ENCODE measurements at regions not wholly inside any gene's neighbourhood (a gene's known extent, or its start where the extent isn't known, plus 50 kb on each side); places are given as distances from the start of the nearest gene placed in this dataset.

- H3K27ac ChIP-seq (ENCODE audit: low read depth in 1 of 2, low read length in 2 of 2): no peak overlapping the region
- H3K27me3 ChIP-seq (ENCODE audit: control insufficient read depth in 1 of 2, insufficient read depth in 2 of 2, low read length in 1 of 2): no peaks in the 10 kb centered on the region
- WGBS, 2 donors: 86 to 88% methylated on average over 5 of the region's 5 CpGs
Measured at GRCh38 chr2:21966139-21966538, 842.4 kb downstream of the TDRD15 start.

GRCh38 chr2:21970971-21971370 is 847.2 kb downstream of the TDRD15 start:
- Histone ChIP-seq H3K4me3 (ENCODE audit: low read length in 2 of 2) (no peak overlapping the region), H3K36me3 (ENCODE audit: control insufficient read depth in 1 of 2, insufficient read depth in 2 of 2, low read length in 1 of 2) (no peaks in the 10 kb centered on the region), H3K27me3 (ENCODE audit: control insufficient read depth in 1 of 2, insufficient read depth in 2 of 2, low read length in 1 of 2) (no peaks in the 10 kb centered on the region), H3K27ac (ENCODE audit: low read depth in 1 of 2, low read length in 2 of 2) (no peak overlapping the region), H3K9me3 (ENCODE audit: control insufficient read depth, low read length) (no peaks in the 10 kb centered on the region), H3K4me1 (ENCODE audit: control insufficient read depth in 1 of 2, insufficient read depth in 2 of 2, low read length in 2 of 2) (no peaks in the 10 kb centered on the region)
- ATAC-seq (ENCODE audit: low FRiP score) (no peak), DNase-seq (no peak)
- WGBS, 2 donors: 83 to 84% methylated on average over 2 of the region's 2 CpGs
- intact Hi-C loops (cut with DNase I): no loop called here

More at GRCh38 chr2:21966139-21966538, 842.4 kb downstream of the TDRD15 start:
- ATAC-seq (ENCODE audit: low FRiP score) (no peak), DNase-seq (no peak)
- no peaks in the 10 kb centered on the region for H3K36me3 ChIP-seq (ENCODE audit: control insufficient read depth in 1 of 2, insufficient read depth in 2 of 2, low read length in 1 of 2)
- no peaks in the 10 kb centered on the region for H3K9me3 ChIP-seq (ENCODE audit: control insufficient read depth, low read length)
- no peak overlapping the region for H3K4me3 ChIP-seq (ENCODE audit: low read length in 2 of 2)
- H3K4me1 ChIP-seq (ENCODE audit: control insufficient read depth in 1 of 2, insufficient read depth in 2 of 2, low read length in 2 of 2): no peaks in the 10 kb centered on the region
- intact Hi-C loops (cut with DNase I): no loop called here

GRCh38 chr2:21972586-21972985 is 848.8 kb downstream of the TDRD15 start:
- intact Hi-C loops (cut with DNase I): no loop called here
- no peak for ATAC-seq (ENCODE audit: low FRiP score)
- no peak for DNase-seq
- Histone ChIP-seq H3K4me1 (ENCODE audit: control insufficient read depth in 1 of 2, insufficient read depth in 2 of 2, low read length in 2 of 2) (no peaks in the 10 kb centered on the region), H3K4me3 (ENCODE audit: low read length in 2 of 2) (no peak overlapping the region), H3K9me3 (ENCODE audit: control insufficient read depth, low read length) (no peaks in the 10 kb centered on the region), H3K27me3 (ENCODE audit: control insufficient read depth in 1 of 2, insufficient read depth in 2 of 2, low read length in 1 of 2) (no peaks in the 10 kb centered on the region), H3K36me3 (ENCODE audit: control insufficient read depth in 1 of 2, insufficient read depth in 2 of 2, low read length in 1 of 2) (no peaks in the 10 kb centered on the region), H3K27ac (ENCODE audit: low read depth in 1 of 2, low read length in 2 of 2) (no peak overlapping the region)
- 64 to 66% methylated on average over 4 of the region's 4 CpGs for WGBS, 2 donors

- ATAC-seq (ENCODE audit: low FRiP score) (no peak), DNase-seq (no peak)
- intact Hi-C loops (cut with DNase I): no loop called here
- H3K4me3 ChIP-seq (ENCODE audit: low read length in 2 of 2): no peak overlapping the region
- H3K4me1 ChIP-seq (ENCODE audit: control insufficient read depth in 1 of 2, insufficient read depth in 2 of 2, low read length in 2 of 2): no peaks in the 10 kb centered on the region
- H3K27ac ChIP-seq (ENCODE audit: low read depth in 1 of 2, low read length in 2 of 2): no peak overlapping the region
- no peaks in the 10 kb centered on the region for H3K27me3 ChIP-seq (ENCODE audit: control insufficient read depth in 1 of 2, insufficient read depth in 2 of 2, low read length in 1 of 2)
- WGBS, 2 donors: 93 to 100% methylated on average over 1 of the region's 1 CpG
- H3K36me3 ChIP-seq (ENCODE audit: control insufficient read depth in 1 of 2, insufficient read depth in 2 of 2, low read length in 1 of 2): peaks cover 4% of the 10 kb centered on the region in 2 donors
- no peaks in the 10 kb centered on the region for H3K9me3 ChIP-seq (ENCODE audit: control insufficient read depth, low read length)
Measured at GRCh38 chr2:21981127-21981526, 857.4 kb downstream of the TDRD15 start.

- no peak for ATAC-seq (ENCODE audit: low FRiP score)
- intact Hi-C loops (cut with DNase I): no loop called here
- Histone ChIP-seq H3K4me1 (ENCODE audit: control insufficient read depth in 1 of 2, insufficient read depth in 2 of 2, low read length in 2 of 2) (no peaks in the 10 kb centered on the region), H3K27ac (ENCODE audit: low read depth in 1 of 2, low read length in 2 of 2) (no peak overlapping the region), H3K36me3 (ENCODE audit: control insufficient read depth in 1 of 2, insufficient read depth in 2 of 2, low read length in 1 of 2) (no peaks in the 10 kb centered on the region), H3K4me3 (ENCODE audit: low read length in 2 of 2) (no peak overlapping the region), H3K9me3 (ENCODE audit: control insufficient read depth, low read length) (peaks cover 3% of the 10 kb centered on the region), H3K27me3 (ENCODE audit: control insufficient read depth in 1 of 2, insufficient read depth in 2 of 2, low read length in 1 of 2) (no peaks in the 10 kb centered on the region)
- no peak for DNase-seq
- 97% methylated on average over 1 of the region's 1 CpG for WGBS, 2 donors
Measured at GRCh38 chr2:21993002-21993401, 869.2 kb downstream of the TDRD15 start.

DNA sequence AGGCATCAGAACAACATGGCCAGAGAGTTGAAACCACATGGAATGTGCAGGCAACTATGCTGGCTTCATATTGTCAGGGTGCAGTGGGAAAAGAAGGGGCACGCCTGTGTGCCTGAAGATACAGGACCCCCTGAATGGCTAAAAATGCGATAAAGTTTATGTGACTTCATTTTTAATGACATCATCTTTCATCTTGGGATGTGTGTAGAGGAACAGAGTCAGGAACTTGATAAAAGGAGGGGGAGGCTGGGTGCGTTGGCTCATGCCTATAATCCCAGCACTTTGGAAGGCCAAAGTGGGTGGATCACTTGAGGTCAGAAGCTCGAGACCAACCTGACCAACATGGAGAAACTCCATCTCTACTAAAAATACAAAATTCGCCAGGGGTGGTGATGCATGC is 872.6 kb downstream of the TDRD15 start:
- peaks cover 3% of the 10 kb centered on the region for H3K9me3 ChIP-seq (ENCODE audit: control insufficient read depth, low read length)
- H3K27me3 ChIP-seq (ENCODE audit: control insufficient read depth in 1 of 2, insufficient read depth in 2 of 2, low read length in 1 of 2): no peaks in the 10 kb centered on the region
- no peaks in the 10 kb centered on the region for H3K4me1 ChIP-seq (ENCODE audit: control insufficient read depth in 1 of 2, insufficient read depth in 2 of 2, low read length in 2 of 2)
- intact Hi-C loops (cut with DNase I): no loop called here
- DNase-seq (no peak), ATAC-seq (ENCODE audit: low FRiP score) (no peak)
- WGBS, 2 donors: 73 to 84% methylated on average over 5 of the region's 5 CpGs
- no peak overlapping the region for H3K27ac ChIP-seq (ENCODE audit: low read depth in 1 of 2, low read length in 2 of 2)
- H3K36me3 ChIP-seq (ENCODE audit: control insufficient read depth in 1 of 2, insufficient read depth in 2 of 2, low read length in 1 of 2): no peaks in the 10 kb centered on the region
- H3K4me3 ChIP-seq (ENCODE audit: low read length in 2 of 2): no peak overlapping the region

DNA sequence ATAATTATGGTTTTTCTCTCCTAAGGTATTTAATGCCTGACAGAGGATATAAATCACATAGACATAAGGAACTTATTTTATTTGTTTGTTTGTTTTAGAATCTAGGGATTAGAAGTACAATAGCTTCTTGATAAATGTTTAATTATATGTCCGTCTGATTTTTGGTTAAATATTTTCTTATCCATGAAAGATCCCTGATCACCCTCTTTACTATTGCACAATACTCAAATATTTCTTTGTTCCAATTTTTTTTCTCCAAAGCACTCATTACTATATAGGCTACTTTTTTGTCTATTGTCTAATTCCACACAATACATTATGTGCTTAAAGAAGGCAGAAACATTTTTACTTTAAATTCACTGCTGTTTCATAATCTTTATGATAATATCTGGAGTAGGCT is 875.8 kb downstream of the TDRD15 start:
- DNase-seq (no peak), ATAC-seq (ENCODE audit: low FRiP score) (no peak)
- Histone ChIP-seq H3K36me3 (ENCODE audit: control insufficient read depth in 1 of 2, insufficient read depth in 2 of 2, low read length in 1 of 2) (no peaks in the 10 kb centered on the region), H3K27ac (ENCODE audit: low read depth in 1 of 2, low read length in 2 of 2) (no peak overlapping the region), H3K4me3 (ENCODE audit: low read length in 2 of 2) (no peak overlapping the region), H3K4me1 (ENCODE audit: control insufficient read depth in 1 of 2, insufficient read depth in 2 of 2, low read length in 2 of 2) (no peaks in the 10 kb centered on the region), H3K9me3 (ENCODE audit: control insufficient read depth, low read length) (peaks cover 2% of the 10 kb centered on the region), H3K27me3 (ENCODE audit: control insufficient read depth in 1 of 2, insufficient read depth in 2 of 2, low read length in 1 of 2) (no peaks in the 10 kb centered on the region)
- 67 to 77% methylated on average over 1 of the region's 1 CpG for WGBS, 2 donors
- intact Hi-C loops (cut with DNase I): no loop called here

DNA sequence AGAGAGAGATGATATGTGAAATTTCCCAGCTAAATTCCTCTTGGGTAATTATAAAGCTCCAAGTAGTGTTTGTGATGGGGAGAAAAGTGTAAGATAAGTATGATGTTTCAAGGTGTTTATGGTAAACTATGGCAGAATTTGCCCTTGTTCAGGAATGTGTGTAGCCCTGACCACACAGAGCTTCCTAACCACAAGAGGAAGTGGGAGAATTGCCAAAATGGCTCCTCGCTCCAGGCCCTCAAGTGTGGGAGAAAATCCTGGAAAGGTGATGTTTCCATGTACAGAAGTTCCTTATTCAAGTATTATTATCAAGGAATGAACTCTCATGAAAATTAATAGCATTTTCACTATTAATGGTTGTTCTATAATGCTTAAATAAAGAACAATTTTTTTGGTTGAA is 878.3 kb downstream of the TDRD15 start:
- 77 to 93% methylated on average over 1 of the region's 1 CpG for WGBS, 2 donors
- Histone ChIP-seq H3K27me3 (ENCODE audit: control insufficient read depth in 1 of 2, insufficient read depth in 2 of 2, low read length in 1 of 2) (no peaks in the 10 kb centered on the region), H3K36me3 (ENCODE audit: control insufficient read depth in 1 of 2, insufficient read depth in 2 of 2, low read length in 1 of 2) (no peaks in the 10 kb centered on the region), H3K4me3 (ENCODE audit: low read length in 2 of 2) (no peak overlapping the region), H3K27ac (ENCODE audit: low read depth in 1 of 2, low read length in 2 of 2) (no peak overlapping the region), H3K4me1 (ENCODE audit: control insufficient read depth in 1 of 2, insufficient read depth in 2 of 2, low read length in 2 of 2) (no peaks in the 10 kb centered on the region), H3K9me3 (ENCODE audit: control insufficient read depth, low read length) (peaks cover 2% of the 10 kb centered on the region)
- DNase-seq (no peak), ATAC-seq (ENCODE audit: low FRiP score) (no peak)
- intact Hi-C loops (cut with DNase I): no loop called here

- Histone ChIP-seq H3K9me3 (ENCODE audit: control insufficient read depth, low read length) (peaks cover 2% of the 10 kb centered on the region), H3K27me3 (ENCODE audit: control insufficient read depth in 1 of 2, insufficient read depth in 2 of 2, low read length in 1 of 2) (no peaks in the 10 kb centered on the region), H3K4me1 (ENCODE audit: control insufficient read depth in 1 of 2, insufficient read depth in 2 of 2, low read length in 2 of 2) (no peaks in the 10 kb centered on the region), H3K36me3 (ENCODE audit: control insufficient read depth in 1 of 2, insufficient read depth in 2 of 2, low read length in 1 of 2) (no peaks in the 10 kb centered on the region), H3K27ac (ENCODE audit: low read depth in 1 of 2, low read length in 2 of 2) (no peak overlapping the region), H3K4me3 (ENCODE audit: low read length in 2 of 2) (no peak overlapping the region)
- ATAC-seq (ENCODE audit: low FRiP score): no peak
- intact Hi-C loops (cut with DNase I): no loop called here
- DNase-seq: no peak
- WGBS, 2 donors: 36 to 57% methylated on average over 3 of the region's 3 CpGs
Measured at GRCh38 chr2:22003270-22003669, 879.5 kb downstream of the TDRD15 start.

Measured in aorta (tissue), 5 donors.